HEK293 (cell line): ENCODE measurements at regions not wholly inside any gene's neighbourhood (a gene's known extent, or its start where the extent isn't known, plus 50 kb on each side); places are given as distances from the start of the nearest gene placed in this dataset.
A peak's percentile ranks its signal among the peaks of the same experiment; 100 is the strongest.

Experiments
- BCL11A ChIP-seq: fragments of 450-650 bp; formaldehyde crosslinking; IDR thresholded peaks from 2 replicates; pipeline ENCODE4 v1.5.1; 2016; ENCODE audit warnings: low read depth, missing biosample characterization, missing genetic modification characterization
- GLIS1 ChIP-seq: fragments of 450-650 bp; formaldehyde crosslinking; IDR thresholded peaks from 2 replicates; pipeline ENCODE4 v1.5.1; 2016; ENCODE audit warnings: missing biosample characterization, missing genetic modification characterization
- KLF16 ChIP-seq: fragments of 450-650 bp; formaldehyde crosslinking; IDR thresholded peaks from 2 replicates; pipeline ENCODE4 v1.5.1; 2017; ENCODE audit warnings: missing biosample characterization, missing genetic modification characterization
- KLF7 ChIP-seq: fragments of 450-650 bp; formaldehyde crosslinking; IDR thresholded peaks from 2 replicates; pipeline ENCODE4 v1.5.1; 2016; ENCODE audit warnings: missing biosample characterization, missing genetic modification characterization, borderline replicate concordance
- MEIS1 ChIP-seq: sonication (generic); formaldehyde crosslinking; IDR thresholded peaks from 2 replicates; pipeline ENCODE4 v1.8.1; 2022; ENCODE audit warnings: missing genetic modification reagents, mild to moderate bottlenecking, borderline replicate concordance
- RBAK ChIP-seq: fragments of 450-650 bp; formaldehyde crosslinking; IDR thresholded peaks from 2 replicates; pipeline ENCODE4 v1.5.1; 2016; ENCODE audit warnings: missing biosample characterization, missing genetic modification characterization
- SALL2 ChIP-seq: fragments of 450-650 bp; formaldehyde crosslinking; IDR thresholded peaks from 2 replicates; pipeline ENCODE4 v1.5.0; 2017; ENCODE audit warnings: missing biosample characterization, mild to moderate bottlenecking, missing genetic modification characterization, borderline replicate concordance
- SP3 ChIP-seq: fragments of 450-650 bp; formaldehyde crosslinking; IDR thresholded peaks from 2 replicates; pipeline ENCODE4 v1.5.1; 2016; ENCODE audit warnings: missing biosample characterization, missing genetic modification characterization
- TCF7L2 ChIP-seq: IDR thresholded peaks from 2 replicates; pipeline ENCODE4 v1.6.1; 2011; ENCODE audit warnings: low read depth, mild to moderate bottlenecking, inconsistent platforms, low read length, moderate library complexity, borderline replicate concordance
- TRIM28 ChIP-seq: IDR thresholded peaks from 2 replicates; pipeline ENCODE4 v1.6.1; 2011; ENCODE audit warnings: low read length, control low read depth, borderline replicate concordance
- YY2 ChIP-seq: fragments of 450-650 bp; formaldehyde crosslinking; IDR thresholded peaks from 2 replicates; pipeline ENCODE4 v1.5.1; 2016; ENCODE audit warnings: missing biosample characterization, missing genetic modification characterization
- ZBTB11 ChIP-seq: fragments of 450-650 bp; formaldehyde crosslinking; conservative IDR thresholded peaks from 2 replicates; pipeline ENCODE4 v1.5.1; 2016; ENCODE audit warnings: low read depth, missing biosample characterization, missing genetic modification characterization
- ZNF146 ChIP-seq: fragments of 450-650 bp; formaldehyde crosslinking; IDR thresholded peaks from 2 replicates; pipeline ENCODE4 v1.5.1; 2016; ENCODE audit warnings: missing biosample characterization, missing genetic modification characterization
- ZNF155 ChIP-seq: fragments of 450-650 bp; formaldehyde crosslinking; IDR thresholded peaks from 2 replicates; pipeline ENCODE4 v1.5.1; 2016; ENCODE audit warnings: missing biosample characterization, missing genetic modification characterization
- ZNF16 ChIP-seq: fragments of 450-650 bp; formaldehyde crosslinking; IDR thresholded peaks from 2 replicates; pipeline ENCODE4 v1.5.1; 2016; ENCODE audit warnings: low read depth, missing biosample characterization, missing genetic modification characterization
- ZNF184 ChIP-seq: fragments of 450-650 bp; IDR thresholded peaks from 2 replicates; pipeline ENCODE4 v1.5.1; 2018; ENCODE audit warnings: missing biosample characterization, mild to moderate bottlenecking, missing genetic modification characterization
- ZNF214 ChIP-seq: fragments of 450-650 bp; formaldehyde crosslinking; IDR thresholded peaks from 2 replicates; pipeline ENCODE4 v1.5.1; 2017; ENCODE audit warnings: missing biosample characterization, mild to moderate bottlenecking, missing genetic modification characterization, borderline replicate concordance
- ZNF221 ChIP-seq: fragments of 450-650 bp; formaldehyde crosslinking; IDR thresholded peaks from 2 replicates; pipeline ENCODE4 v1.5.1; 2017; ENCODE audit warnings: missing biosample characterization, missing genetic modification characterization, borderline replicate concordance
- ZNF223 ChIP-seq: fragments of 450-650 bp; formaldehyde crosslinking; IDR thresholded peaks from 2 replicates; pipeline ENCODE4 v1.5.1; 2016; ENCODE audit warnings: missing biosample characterization, missing genetic modification characterization
- ZNF26 ChIP-seq: fragments of 450-650 bp; formaldehyde crosslinking; IDR thresholded peaks from 2 replicates; pipeline ENCODE4 v1.5.1; 2016; ENCODE audit warnings: missing biosample characterization, missing genetic modification characterization
- ZNF302 ChIP-seq: fragments of 450-650 bp; formaldehyde crosslinking; IDR thresholded peaks from 2 replicates; pipeline ENCODE4 v1.5.1; 2016; ENCODE audit warnings: missing biosample characterization, missing genetic modification characterization, low read depth
- ZNF341 ChIP-seq: fragments of 450-650 bp; formaldehyde crosslinking; IDR thresholded peaks from 2 replicates; pipeline ENCODE4; 2016; ENCODE audit warnings: low read depth, missing biosample characterization, missing genetic modification characterization
- ZNF350 ChIP-seq: fragments of 450-650 bp; formaldehyde crosslinking; IDR thresholded peaks from 2 replicates; pipeline ENCODE4 v1.5.0; 2017; ENCODE audit warnings: missing biosample characterization, mild to moderate bottlenecking, missing genetic modification characterization
- ZNF473 ChIP-seq: fragments of 450-650 bp; formaldehyde crosslinking; IDR thresholded peaks from 2 replicates; pipeline ENCODE4 v1.5.1; 2017; ENCODE audit warnings: missing biosample characterization, missing genetic modification characterization
- ZNF513 ChIP-seq: fragments of 450-650 bp; IDR thresholded peaks from 2 replicates; pipeline ENCODE4 v1.5.1; 2018; ENCODE audit warnings: missing biosample characterization, missing genetic modification characterization
- ZNF549 ChIP-seq: fragments of 450-650 bp; IDR thresholded peaks from 2 replicates; pipeline ENCODE4 v1.5.1; 2018; ENCODE audit warnings: missing biosample characterization, missing genetic modification characterization, mild to moderate bottlenecking, inconsistent platforms, moderate library complexity
- ZNF571 ChIP-seq: fragments of 450-650 bp; formaldehyde crosslinking; IDR thresholded peaks from 2 replicates; pipeline ENCODE4 v1.5.0; 2017; ENCODE audit warnings: missing biosample characterization, missing genetic modification characterization
- ZNF585B ChIP-seq: fragments of 450-650 bp; formaldehyde crosslinking; IDR thresholded peaks from 2 replicates; pipeline ENCODE4 v1.5.1; 2016; ENCODE audit warnings: missing biosample characterization, missing genetic modification characterization
- ZNF624 ChIP-seq: fragments of 450-650 bp; formaldehyde crosslinking; IDR thresholded peaks from 2 replicates; pipeline ENCODE4 v1.5.1; 2017; ENCODE audit warnings: missing biosample characterization, missing genetic modification characterization
- ZNF626 ChIP-seq: fragments of 450-650 bp; sonication (Bioruptor Pico); formaldehyde crosslinking; IDR thresholded peaks from 2 replicates; pipeline ENCODE4 v1.5.1; 2018; ENCODE audit warnings: missing biosample characterization, missing genetic modification characterization, inconsistent platforms
- ZNF645 ChIP-seq: fragments of 450-650 bp; formaldehyde crosslinking; IDR thresholded peaks from 2 replicates; pipeline ENCODE4; 2016; ENCODE audit warnings: missing biosample characterization, missing genetic modification characterization
- ZNF670 ChIP-seq: fragments of 450-650 bp; formaldehyde crosslinking; IDR thresholded peaks from 2 replicates; pipeline ENCODE4 v1.5.1; 2016; ENCODE audit warnings: missing biosample characterization, missing genetic modification characterization, low read depth
- ZNF701 ChIP-seq: fragments of 450-650 bp; formaldehyde crosslinking; IDR thresholded peaks from 2 replicates; pipeline ENCODE4 v1.5.1; 2016; ENCODE audit warnings: missing biosample characterization, missing genetic modification characterization
- ZSCAN16 ChIP-seq: fragments of 450-650 bp; formaldehyde crosslinking; IDR thresholded peaks from 2 replicates; pipeline ENCODE4 v1.5.1; 2016; ENCODE audit warnings: missing biosample characterization, missing genetic modification characterization
- ZSCAN30 ChIP-seq: fragments of 450-650 bp; IDR thresholded peaks from 2 replicates; pipeline ENCODE4 v1.5.1; 2018; ENCODE audit warnings: missing biosample characterization, mild to moderate bottlenecking, missing genetic modification characterization, moderate library complexity

GRCh38 chr7:131897016-131897789 lies 340.8 kb upstream of the PODXL start (continued):
- no peak for TF ChIP-seq BCL11A
- TF ChIP-seq ZNF571 (tag by site-specific recombination): no peak
- peak; percentile 100 for TF ChIP-seq GLIS1
- no peak for TF ChIP-seq YY2 (tag by site-specific recombination)
- TF ChIP-seq ZBTB11 (tag by site-specific recombination): no peak
- TF ChIP-seq TCF7L2: no peak
- peak; percentile 91 for TF ChIP-seq MEIS1
- 0 out of 2 replicates have a peak, but pooled peaks have one; percentile 63 for TF ChIP-seq ZSCAN30 (tag by site-specific recombination)
- no peak for TF ChIP-seq ZNF350 (tag by site-specific recombination)
- TF ChIP-seq ZNF155 (tag by site-specific recombination): no peak
- no peak for TF ChIP-seq ZNF16 (tag by site-specific recombination)
- TF ChIP-seq ZSCAN16 (tag by site-specific recombination): no peak
- no peak for TF ChIP-seq TRIM28
- no peak for TF ChIP-seq ZNF513 (tag by site-specific recombination)
- no peak for TF ChIP-seq ZNF221
- no peak for TF ChIP-seq ZNF473 (tag by site-specific recombination)
- TF ChIP-seq ZNF701 (tag by site-specific recombination): no peak
- TF ChIP-seq ZNF670 (tag by site-specific recombination): no peak
- TF ChIP-seq ZNF184 (tag by site-specific recombination): no peak
- TF ChIP-seq KLF7 (tag by site-specific recombination): no peak
- TF ChIP-seq ZNF549: no peak
- TF ChIP-seq ZNF626 (tag by site-specific recombination): no peak
- no peak for TF ChIP-seq ZNF624 (tag by site-specific recombination)
- TF ChIP-seq ZNF645 (tag by site-specific recombination): 0 out of 2 replicates have a peak, but pooled peaks have one; percentile 22
- TF ChIP-seq RBAK (tag by site-specific recombination): no peak
- TF ChIP-seq KLF16 (tag by site-specific recombination): no peak
- no peak for TF ChIP-seq ZNF302 (tag by site-specific recombination)
- TF ChIP-seq ZNF223 (tag by site-specific recombination): peak; percentile 32; the same call in 1 of the 2 replicates
- no peak for TF ChIP-seq ZNF214 (tag by site-specific recombination)
- TF ChIP-seq SALL2 (tag by site-specific recombination): no peak
- TF ChIP-seq ZNF26: no peak
- TF ChIP-seq SP3 (tag by site-specific recombination): no peak
- TF ChIP-seq ZNF341 (tag by site-specific recombination): 0 out of 2 replicates have a peak, but pooled peaks have one; percentile 14
- no peak for TF ChIP-seq ZNF146
- no peak for TF ChIP-seq ZNF585B (tag by site-specific recombination)
